NCI-H2196 treated with DMSO at 0.1 percent for 48 hours (cell line): ENCODE measurements at regions not wholly inside any gene's neighbourhood (a gene's known extent, or its start where the extent isn't known, plus 50 kb on each side); places are given as distances from the start of the nearest gene placed in this dataset.

Source experiments
- DNase-seq: peaks from one replicate; lab custom pipeline; 2025; ENCODE audit not compliant: unreplicated experiment; lab: John Stamatoyannopoulos, UW

- DNase-seq = no peak
These were observed 100.4 kb downstream of the SLIT2 start for GRCh38 chr4:20352163-20352431.

- no peak for DNase-seq
These were observed 101.9 kb downstream of the SLIT2 start for GRCh38 chr4:20353646-20354045.

- DNase-seq = no peak
These were observed 102.4 kb downstream of the SLIT2 start for GRCh38 chr4:20354120-20354519.

GRCh38 chr4:20356565-20356964 is 104.9 kb downstream of the SLIT2 start:
- DNase-seq = no peak

GRCh38 chr4:20358110-20358509 is 106.4 kb downstream of the SLIT2 start:
- no peak for DNase-seq

GRCh38 chr4:20359692-20360091 is 108.0 kb downstream of the SLIT2 start:
- no peak for DNase-seq

- no peak for DNase-seq
These were observed 110.4 kb downstream of the SLIT2 start for GRCh38 chr4:20362148-20362547.

GRCh38 chr4:20364969-20365368 is 113.3 kb downstream of the SLIT2 start:
- no peak for DNase-seq

GRCh38 chr4:20367446-20367845 is 115.7 kb downstream of the SLIT2 start:
- DNase-seq = no peak

- DNase-seq = no peak
These were observed 117.2 kb downstream of the SLIT2 start for GRCh38 chr4:20368926-20369325.

- no peak for DNase-seq
These were observed 118.6 kb downstream of the SLIT2 start for GRCh38 chr4:20370274-20370673.

- DNase-seq = no peak
These were observed 124.4 kb downstream of the SLIT2 start for GRCh38 chr4:20376070-20376469.

GRCh38 chr4:20378181-20378580 is 126.5 kb downstream of the SLIT2 start:
- DNase-seq = no peak

GRCh38 chr4:20381005-20381404 is 129.3 kb downstream of the SLIT2 start:
- DNase-seq = no peak

- DNase-seq = no peak
These were observed 131.6 kb downstream of the SLIT2 start for GRCh38 chr4:20383283-20383682.

GRCh38 chr4:20383969-20384368 is 132.3 kb downstream of the SLIT2 start:
- no peak for DNase-seq

GRCh38 chr4:20384456-20384855 is 132.8 kb downstream of the SLIT2 start:
- DNase-seq = no peak

- DNase-seq = no peak
These were observed 134.5 kb downstream of the SLIT2 start for GRCh38 chr4:20386001-20386740.

GRCh38 chr4:20386906-20387305 is 135.2 kb downstream of the SLIT2 start:
- DNase-seq = no peak

GRCh38 chr4:20391198-20391597 is 139.5 kb downstream of the SLIT2 start:
- no peak for DNase-seq

GRCh38 chr4:20391912-20392311 is 140.2 kb downstream of the SLIT2 start:
- DNase-seq = no peak

GRCh38 chr4:20393486-20394100 is 141.9 kb downstream of the SLIT2 start:
- no peak for DNase-seq

- DNase-seq = no peak
These were observed 142.8 kb downstream of the SLIT2 start for GRCh38 chr4:20394512-20394911.
